ENCODE measurements at regions not wholly inside any gene's neighbourhood (a gene's known extent, or its start where the extent isn't known, plus 50 kb on each side); places are given as distances from the start of the nearest gene placed in this dataset.

DNA sequence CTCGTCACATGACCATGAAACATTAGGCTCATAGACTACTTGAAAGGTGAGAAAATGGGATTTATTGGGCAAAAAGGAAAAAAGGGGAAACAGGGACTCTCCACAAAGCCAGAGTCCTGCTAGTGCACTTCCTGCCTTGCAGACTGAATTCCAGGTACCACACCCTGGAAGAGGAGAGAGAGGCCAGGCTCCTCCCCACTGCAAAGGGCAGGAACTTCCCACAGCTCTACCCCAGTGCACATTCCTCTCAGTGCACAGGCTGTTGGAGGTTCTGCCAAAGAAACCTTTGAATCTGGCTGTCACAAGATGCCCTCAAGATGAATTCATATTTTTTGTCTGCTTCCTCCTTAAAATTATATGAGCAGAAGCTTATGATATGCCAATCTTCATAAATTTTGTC is 920.4 kb upstream of the GJE1 start:
- Mint-ChIP-seq H3K9me3 (ENCODE audit: unreplicated experiment) (no peaks in the 10 kb centered on the region), H3K4me3 (ENCODE audit: unreplicated experiment) (no peak overlapping the region), H3K4me1 (ENCODE audit: low read depth, unreplicated experiment) (no peaks in the 10 kb centered on the region), H3K27me3 (ENCODE audit: insufficient read depth, unreplicated experiment) (no peaks in the 10 kb centered on the region), H3K27ac (ENCODE audit: unreplicated experiment) (no peak overlapping the region), H3K36me3 (ENCODE audit: insufficient read depth, unreplicated experiment) (no peaks in the 10 kb centered on the region)
- no peak overlapping the region for H3K4me3 ChIP-seq (ENCODE audit: low read depth, low read length)
- DNase-seq = peak; percentile 6 to 46
- H3K36me3 ChIP-seq (ENCODE audit: control insufficient read depth, insufficient read depth, low read length) = no peaks in the 10 kb centered on the region
- BruUV-seq (replicated peaks) = no TSS peak
- no peaks in the 10 kb centered on the region for H3K27me3 ChIP-seq (replicated peaks; ENCODE audit: control insufficient read depth, insufficient read depth, low read length)
- ChIA-PET CTCF (no interaction called here), POLR2A (no interaction called here)
- TF ChIP-seq, protein P1, sequence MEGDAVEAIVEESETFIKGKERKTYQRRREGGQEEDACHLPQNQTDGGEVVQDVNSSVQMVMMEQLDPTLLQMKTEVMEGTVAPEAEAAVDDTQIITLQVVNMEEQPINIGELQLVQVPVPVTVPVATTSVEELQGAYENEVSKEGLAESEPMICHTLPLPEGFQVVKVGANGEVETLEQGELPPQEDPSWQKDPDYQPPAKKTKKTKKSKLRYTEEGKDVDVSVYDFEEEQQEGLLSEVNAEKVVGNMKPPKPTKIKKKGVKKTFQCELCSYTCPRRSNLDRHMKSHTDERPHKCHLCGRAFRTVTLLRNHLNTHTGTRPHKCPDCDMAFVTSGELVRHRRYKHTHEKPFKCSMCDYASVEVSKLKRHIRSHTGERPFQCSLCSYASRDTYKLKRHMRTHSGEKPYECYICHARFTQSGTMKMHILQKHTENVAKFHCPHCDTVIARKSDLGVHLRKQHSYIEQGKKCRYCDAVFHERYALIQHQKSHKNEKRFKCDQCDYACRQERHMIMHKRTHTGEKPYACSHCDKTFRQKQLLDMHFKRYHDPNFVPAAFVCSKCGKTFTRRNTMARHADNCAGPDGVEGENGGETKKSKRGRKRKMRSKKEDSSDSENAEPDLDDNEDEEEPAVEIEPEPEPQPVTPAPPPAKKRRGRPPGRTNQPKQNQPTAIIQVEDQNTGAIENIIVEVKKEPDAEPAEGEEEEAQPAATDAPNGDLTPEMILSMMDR (IDR thresholded peaks at IDR 0.05; ENCODE audit: insufficient read depth in 1 of 2, low read depth in 1 of 2, low read length in 1 of 2, severe bottlenecking in 1 of 2, unreplicated experiment in 1 of 2) = no peak
- H3K4me1 ChIP-seq = no peaks in the 10 kb centered on the region
- H3K9me3 ChIP-seq = no peaks in the 10 kb centered on the region
- intact Hi-C loops (cut with micrococcal nuclease; ENCODE audit: unreplicated experiment) = no loop called here

- no peaks in the 10 kb centered on the region for H3K36me3 ChIP-seq (ENCODE audit: control insufficient read depth, insufficient read depth, low read length)
- ChIA-PET POLR2A (no interaction called here), CTCF (no interaction called here)
- H3K27me3 Mint-ChIP-seq (ENCODE audit: insufficient read depth, unreplicated experiment) = no peaks in the 10 kb centered on the region
- no peaks in the 10 kb centered on the region for H3K4me1 ChIP-seq
- BruUV-seq (replicated peaks) = no TSS peak
- TF ChIP-seq, protein P1 (IDR thresholded peaks at IDR 0.05; ENCODE audit: insufficient read depth in 1 of 2, low read depth in 1 of 2, low read length in 1 of 2, severe bottlenecking in 1 of 2, unreplicated experiment in 1 of 2) = no peak
- no peaks in the 10 kb centered on the region for H3K9me3 ChIP-seq
- H3K27me3 ChIP-seq (replicated peaks; ENCODE audit: control insufficient read depth, insufficient read depth, low read length) = no peaks in the 10 kb centered on the region
- H3K4me3 ChIP-seq (ENCODE audit: low read depth, low read length) = no peak overlapping the region
- intact Hi-C loops (cut with micrococcal nuclease; ENCODE audit: unreplicated experiment) = no loop called here
- no peaks in the 10 kb centered on the region for H3K9me3 Mint-ChIP-seq (ENCODE audit: unreplicated experiment)
- H3K36me3 Mint-ChIP-seq (ENCODE audit: insufficient read depth, unreplicated experiment) = no peaks in the 10 kb centered on the region
- no peak overlapping the region for H3K27ac Mint-ChIP-seq (ENCODE audit: unreplicated experiment)
- DNase-seq = no peak
- H3K4me3 Mint-ChIP-seq (ENCODE audit: unreplicated experiment) = no peak overlapping the region
- H3K4me1 Mint-ChIP-seq (ENCODE audit: low read depth, unreplicated experiment) = no peaks in the 10 kb centered on the region
These were observed 920.9 kb upstream of the GJE1 start for GRCh38 chr6:141211845-141212244.

DNA sequence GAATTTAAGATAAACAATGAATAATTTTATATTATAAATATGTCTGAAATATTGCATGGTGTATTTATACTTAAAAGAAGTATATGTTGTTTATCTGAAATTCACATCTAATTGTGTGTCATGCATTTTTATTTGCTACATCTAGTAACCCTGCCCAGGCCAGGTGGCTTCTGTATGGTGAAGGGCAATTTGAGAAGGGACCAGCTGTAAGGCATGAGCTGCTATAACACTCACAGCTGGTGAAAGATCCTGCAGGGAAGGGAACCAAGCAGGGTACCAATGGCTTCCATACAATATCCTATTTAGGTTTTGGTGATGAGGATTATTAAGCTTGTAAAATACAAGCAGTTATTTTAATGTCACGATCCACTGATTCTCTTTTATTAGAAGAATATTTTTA is 921.8 kb upstream of the GJE1 start:
- H3K4me1 ChIP-seq = no peaks in the 10 kb centered on the region
- Mint-ChIP-seq H3K36me3 (ENCODE audit: insufficient read depth, unreplicated experiment) (no peaks in the 10 kb centered on the region), H3K27me3 (ENCODE audit: insufficient read depth, unreplicated experiment) (no peaks in the 10 kb centered on the region), H3K27ac (ENCODE audit: unreplicated experiment) (no peak overlapping the region), H3K4me1 (ENCODE audit: low read depth, unreplicated experiment) (no peaks in the 10 kb centered on the region), H3K9me3 (ENCODE audit: unreplicated experiment) (no peaks in the 10 kb centered on the region), H3K4me3 (ENCODE audit: unreplicated experiment) (no peak overlapping the region)
- intact Hi-C loops (cut with micrococcal nuclease; ENCODE audit: unreplicated experiment) = no loop called here
- ChIA-PET POLR2A (no interaction called here), CTCF (no interaction called here)
- H3K9me3 ChIP-seq = no peaks in the 10 kb centered on the region
- no peak for DNase-seq
- no peaks in the 10 kb centered on the region for H3K27me3 ChIP-seq (replicated peaks; ENCODE audit: control insufficient read depth, insufficient read depth, low read length)
- BruUV-seq (replicated peaks) = no TSS peak
- H3K36me3 ChIP-seq (ENCODE audit: control insufficient read depth, insufficient read depth, low read length) = no peaks in the 10 kb centered on the region
- TF ChIP-seq, protein P1 (IDR thresholded peaks at IDR 0.05; ENCODE audit: insufficient read depth in 1 of 2, low read depth in 1 of 2, low read length in 1 of 2, severe bottlenecking in 1 of 2, unreplicated experiment in 1 of 2) = no peak
- H3K4me3 ChIP-seq (ENCODE audit: low read depth, low read length) = no peak overlapping the region
